ENCODE measurements at regions not wholly inside any gene's neighbourhood (a gene's known extent, or its start where the extent isn't known, plus 50 kb on each side); places are given as distances from the start of the nearest gene placed in this dataset.

DNA sequence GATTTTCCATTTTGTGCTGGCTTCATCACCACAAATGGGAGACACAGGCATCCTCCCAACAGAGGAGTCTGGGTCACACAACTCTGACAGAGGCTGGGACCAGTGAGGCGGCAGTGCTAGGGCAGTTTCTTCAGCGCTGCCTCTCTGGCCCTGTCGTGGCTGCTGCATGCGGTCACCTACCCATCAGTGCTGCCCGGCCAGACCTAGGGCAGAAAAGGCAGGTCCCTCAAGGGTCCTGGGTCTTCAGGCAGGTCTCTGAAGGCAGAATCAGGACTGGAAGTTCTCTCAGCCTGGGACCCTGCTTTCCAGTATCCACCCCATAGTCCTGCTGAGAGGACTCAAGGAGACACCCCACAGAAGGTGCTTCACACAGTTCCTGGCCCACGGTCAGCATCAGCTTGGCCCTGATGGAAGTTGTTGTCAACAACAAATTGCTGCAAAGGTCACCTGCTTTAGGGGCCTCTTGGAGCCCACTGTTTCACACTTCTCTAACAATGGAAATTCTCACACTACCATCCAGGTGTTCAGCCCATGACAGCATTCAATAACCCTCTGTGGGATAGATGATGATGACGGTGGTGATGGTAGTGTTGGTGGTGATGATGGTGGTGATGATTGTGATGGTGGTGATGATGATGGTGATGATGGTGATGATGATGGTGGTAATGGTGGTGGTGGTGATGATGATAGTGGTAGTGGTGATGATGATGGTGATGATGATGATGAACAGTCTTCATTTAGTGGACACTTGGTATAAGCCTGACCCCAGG is 146.4 kb upstream of the PPP1R26 start:
- no peak overlapping the region for H3K4me3 ChIP-seq (ENCODE audit: control insufficient read depth, low read depth, low read length)
- TF ChIP-seq, protein P1, sequence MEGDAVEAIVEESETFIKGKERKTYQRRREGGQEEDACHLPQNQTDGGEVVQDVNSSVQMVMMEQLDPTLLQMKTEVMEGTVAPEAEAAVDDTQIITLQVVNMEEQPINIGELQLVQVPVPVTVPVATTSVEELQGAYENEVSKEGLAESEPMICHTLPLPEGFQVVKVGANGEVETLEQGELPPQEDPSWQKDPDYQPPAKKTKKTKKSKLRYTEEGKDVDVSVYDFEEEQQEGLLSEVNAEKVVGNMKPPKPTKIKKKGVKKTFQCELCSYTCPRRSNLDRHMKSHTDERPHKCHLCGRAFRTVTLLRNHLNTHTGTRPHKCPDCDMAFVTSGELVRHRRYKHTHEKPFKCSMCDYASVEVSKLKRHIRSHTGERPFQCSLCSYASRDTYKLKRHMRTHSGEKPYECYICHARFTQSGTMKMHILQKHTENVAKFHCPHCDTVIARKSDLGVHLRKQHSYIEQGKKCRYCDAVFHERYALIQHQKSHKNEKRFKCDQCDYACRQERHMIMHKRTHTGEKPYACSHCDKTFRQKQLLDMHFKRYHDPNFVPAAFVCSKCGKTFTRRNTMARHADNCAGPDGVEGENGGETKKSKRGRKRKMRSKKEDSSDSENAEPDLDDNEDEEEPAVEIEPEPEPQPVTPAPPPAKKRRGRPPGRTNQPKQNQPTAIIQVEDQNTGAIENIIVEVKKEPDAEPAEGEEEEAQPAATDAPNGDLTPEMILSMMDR (IDR thresholded peaks at IDR 0.05; ENCODE audit: control insufficient read depth, insufficient read depth, low read depth, low read length, missing control alignments) = no peak
- DNase-seq (ENCODE audit: low read depth) = no peak

- no peak for DNase-seq (ENCODE audit: low read depth)
- no peak overlapping the region for H3K4me3 ChIP-seq (ENCODE audit: control insufficient read depth, low read depth, low read length)
- TF ChIP-seq, protein P1 (IDR thresholded peaks at IDR 0.05; ENCODE audit: control insufficient read depth, insufficient read depth, low read depth, low read length, missing control alignments) = no peak
Observed at GRCh38 chr9:135334953-135335460, 144.6 kb upstream of the PPP1R26 start.

DNA sequence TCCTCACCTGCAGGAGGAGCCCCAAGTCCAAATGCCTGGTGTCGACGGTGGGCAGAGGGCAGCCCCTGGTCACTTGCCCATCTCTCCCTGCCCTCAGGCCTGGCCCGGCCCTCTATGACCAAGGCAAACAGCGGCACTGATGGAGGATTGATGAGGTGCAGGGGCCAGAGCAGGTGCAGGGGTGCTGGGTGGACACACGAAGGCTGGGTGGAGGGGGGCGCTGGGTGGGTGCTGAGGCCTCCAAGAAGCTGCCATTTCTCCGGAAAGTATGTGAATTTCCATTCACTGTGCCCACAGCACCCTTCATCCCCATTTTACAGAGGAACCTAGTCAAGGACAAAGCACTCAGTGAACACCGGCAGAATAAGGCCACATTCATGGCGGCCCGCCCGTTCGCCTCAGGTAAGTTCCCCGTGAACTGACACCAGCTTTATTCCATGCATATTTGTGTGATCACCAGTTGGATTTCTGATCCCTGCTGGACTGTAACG is 143.8 kb upstream of the PPP1R26 start:
- TF ChIP-seq, protein P1 (IDR thresholded peaks at IDR 0.05; ENCODE audit: control insufficient read depth, insufficient read depth, low read depth, low read length, missing control alignments) = no peak
- DNase-seq (ENCODE audit: low read depth) = no peak
- no peak overlapping the region for H3K4me3 ChIP-seq (ENCODE audit: control insufficient read depth, low read depth, low read length)

- TF ChIP-seq, protein P1 (IDR thresholded peaks at IDR 0.05; ENCODE audit: control insufficient read depth, insufficient read depth, low read depth, low read length, missing control alignments) = no peak
- DNase-seq (ENCODE audit: low read depth) = no peak
- no peak overlapping the region for H3K4me3 ChIP-seq (ENCODE audit: control insufficient read depth, low read depth, low read length)
Observed at GRCh38 chr9:135336722-135337527, 142.7 kb upstream of the PPP1R26 start.

DNA sequence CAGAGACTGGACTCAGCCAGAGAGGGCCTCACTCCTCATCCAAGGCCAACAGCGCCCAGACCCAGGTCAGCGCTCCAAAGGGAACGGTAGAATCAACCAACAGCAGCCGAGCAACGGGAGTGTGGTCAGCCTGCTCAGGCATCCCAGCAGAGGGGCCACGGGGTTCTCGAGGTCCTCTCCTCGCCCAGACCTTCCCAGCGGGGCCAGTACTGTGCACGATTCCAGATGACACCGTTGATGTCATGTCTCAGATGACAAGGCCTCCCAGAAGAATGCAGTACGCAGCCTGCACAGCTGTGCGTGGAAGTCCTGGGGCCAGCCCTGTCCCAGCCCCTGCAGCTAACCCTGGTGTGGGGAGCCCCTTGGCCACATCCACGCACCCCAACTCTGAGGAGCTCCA is 141.0 kb upstream of the PPP1R26 start:
- TF ChIP-seq, protein P1 (IDR thresholded peaks at IDR 0.05; ENCODE audit: control insufficient read depth, insufficient read depth, low read depth, low read length, missing control alignments) = no peak
- H3K4me3 ChIP-seq (ENCODE audit: control insufficient read depth, low read depth, low read length) = no peak overlapping the region
- no peak for DNase-seq (ENCODE audit: low read depth)

DNA sequence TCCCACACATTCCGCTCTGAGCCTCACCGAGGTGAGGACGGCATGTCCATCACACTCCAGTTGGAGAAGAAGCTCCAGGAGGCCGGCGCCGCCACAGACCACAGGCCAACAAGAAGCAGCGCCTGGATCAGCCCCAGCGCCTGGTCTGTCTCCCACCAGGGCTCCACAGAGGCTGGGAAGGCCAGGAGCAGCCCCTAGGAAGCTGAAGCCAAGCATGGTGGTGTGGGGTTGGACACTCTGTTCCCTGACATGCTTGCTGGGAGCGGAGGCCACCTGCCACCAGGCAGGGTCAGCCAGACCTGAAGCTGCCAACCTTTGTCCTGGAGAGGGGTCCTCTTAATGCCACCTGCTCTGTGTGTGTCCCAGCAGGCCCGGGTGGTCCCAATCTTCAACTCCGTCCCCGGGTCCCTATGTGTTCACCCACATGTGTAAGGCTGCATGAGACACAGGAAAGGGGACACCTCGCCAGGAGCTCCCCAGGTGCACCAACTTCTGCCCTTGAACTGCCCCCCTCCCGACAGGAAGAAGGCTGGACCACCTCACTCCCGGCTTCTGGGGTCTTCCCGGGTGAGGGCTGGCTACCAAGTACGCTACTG is 140.1 kb upstream of the PPP1R26 start:
- no peak overlapping the region for H3K4me3 ChIP-seq (ENCODE audit: control insufficient read depth, low read depth, low read length)
- no peak for DNase-seq (ENCODE audit: low read depth)
- TF ChIP-seq, protein P1 (IDR thresholded peaks at IDR 0.05; ENCODE audit: control insufficient read depth, insufficient read depth, low read depth, low read length, missing control alignments) = no peak

Data from AG09309 (cell line).